ENCODE measurements at regions not wholly inside any gene's neighbourhood (a gene's known extent, or its start where the extent isn't known, plus 50 kb on each side); places are given as distances from the start of the nearest gene placed in this dataset.

DNA sequence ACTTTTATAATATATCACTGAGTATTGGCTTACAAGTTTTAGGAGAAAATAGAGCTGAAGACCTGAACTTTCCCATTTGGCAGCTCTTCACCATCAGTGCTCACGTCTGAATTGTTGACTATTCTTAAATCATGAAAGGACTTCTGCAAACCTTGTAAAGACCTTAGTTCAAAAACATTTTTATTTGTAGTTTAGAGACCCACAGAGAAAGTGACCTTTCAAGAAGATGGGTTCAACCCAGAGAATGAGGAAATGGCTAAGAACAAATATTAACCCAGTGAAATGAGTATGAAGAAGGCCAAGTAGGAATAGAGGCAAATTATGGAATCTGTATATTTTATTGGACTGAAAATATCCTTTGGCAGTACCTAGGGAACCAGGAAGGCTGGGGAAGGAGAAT, 1151.1 kb downstream of the GATA3 start:
- DNase-seq = no peak
- no peak overlapping the region for H3K4me3 ChIP-seq
- WGBS, 2 donors = 17 to 54% methylated on average over 1 of the region's 1 CpG
- H3K4me1 ChIP-seq = no peaks in the 10 kb centered on the region
- no peaks in the 10 kb centered on the region for H3K36me3 ChIP-seq
- intact Hi-C loops (cut with DNase I) = no loop called here
- H3K27ac ChIP-seq = no peak overlapping the region
- H3K27me3 ChIP-seq = no peaks in the 10 kb centered on the region
- TF ChIP-seq POLR2A (IDR thresholded peaks at IDR 0.05) = no peak
- TF ChIP-seq, protein P1, sequence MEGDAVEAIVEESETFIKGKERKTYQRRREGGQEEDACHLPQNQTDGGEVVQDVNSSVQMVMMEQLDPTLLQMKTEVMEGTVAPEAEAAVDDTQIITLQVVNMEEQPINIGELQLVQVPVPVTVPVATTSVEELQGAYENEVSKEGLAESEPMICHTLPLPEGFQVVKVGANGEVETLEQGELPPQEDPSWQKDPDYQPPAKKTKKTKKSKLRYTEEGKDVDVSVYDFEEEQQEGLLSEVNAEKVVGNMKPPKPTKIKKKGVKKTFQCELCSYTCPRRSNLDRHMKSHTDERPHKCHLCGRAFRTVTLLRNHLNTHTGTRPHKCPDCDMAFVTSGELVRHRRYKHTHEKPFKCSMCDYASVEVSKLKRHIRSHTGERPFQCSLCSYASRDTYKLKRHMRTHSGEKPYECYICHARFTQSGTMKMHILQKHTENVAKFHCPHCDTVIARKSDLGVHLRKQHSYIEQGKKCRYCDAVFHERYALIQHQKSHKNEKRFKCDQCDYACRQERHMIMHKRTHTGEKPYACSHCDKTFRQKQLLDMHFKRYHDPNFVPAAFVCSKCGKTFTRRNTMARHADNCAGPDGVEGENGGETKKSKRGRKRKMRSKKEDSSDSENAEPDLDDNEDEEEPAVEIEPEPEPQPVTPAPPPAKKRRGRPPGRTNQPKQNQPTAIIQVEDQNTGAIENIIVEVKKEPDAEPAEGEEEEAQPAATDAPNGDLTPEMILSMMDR (IDR thresholded peaks at IDR 0.05) = no peak
- no peak for TF ChIP-seq EP300 (IDR thresholded peaks at IDR 0.05)
- no peak for TF ChIP-seq POLR2AphosphoS5 (IDR thresholded peaks at IDR 0.05)
- no peaks in the 10 kb centered on the region for H3K9me3 ChIP-seq

DNA sequence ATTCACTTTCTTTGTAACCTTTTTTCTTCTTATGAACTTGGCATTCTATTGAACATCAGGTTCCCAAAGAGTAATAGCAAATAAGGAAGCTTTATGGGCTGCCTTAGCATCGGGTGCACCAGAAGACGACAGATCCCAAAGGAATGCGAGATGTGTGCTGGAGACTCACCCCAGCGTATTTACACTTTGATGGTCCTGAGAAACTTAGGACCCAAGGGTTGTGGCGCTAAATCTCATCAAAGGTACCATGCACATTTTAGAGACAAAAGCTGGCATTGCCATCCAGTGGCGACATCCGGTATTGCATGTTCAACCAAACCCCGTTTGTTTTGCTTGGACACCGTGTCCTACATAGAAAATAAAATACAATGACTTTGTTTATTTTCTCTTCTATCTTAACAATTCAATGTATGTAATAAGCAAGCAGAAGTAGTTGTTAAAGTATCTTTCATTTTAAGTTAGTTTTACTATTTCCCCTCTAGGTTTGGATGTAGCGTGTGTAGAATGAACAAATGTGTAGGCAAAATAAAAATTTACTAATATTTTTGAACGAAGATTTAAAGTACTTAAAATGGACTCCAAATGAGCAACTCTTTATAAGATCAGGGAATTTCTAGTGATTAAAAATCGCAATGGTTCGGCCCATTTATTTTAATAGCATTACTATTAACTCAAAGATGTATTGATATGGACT, 1154.8 kb downstream of the GATA3 start:
- H3K27ac ChIP-seq = no peak overlapping the region
- no peak overlapping the region for H3K4me3 ChIP-seq
- no peaks in the 10 kb centered on the region for H3K9me3 ChIP-seq
- peak; percentile 69 for DNase-seq
- TF ChIP-seq, protein P1 (IDR thresholded peaks at IDR 0.05) = peak; percentile 16 to 91 (median 84)
- TF ChIP-seq EP300 (IDR thresholded peaks at IDR 0.05) = no peak
- WGBS, 2 donors = 19 to 25% methylated on average over 13 of the region's 13 CpGs
- no peaks in the 10 kb centered on the region for H3K36me3 ChIP-seq
- H3K27me3 ChIP-seq = no peaks in the 10 kb centered on the region
- intact Hi-C loops (cut with DNase I) = loop anchor here (2.0 kb wide), 1 partner anchor 1336 kb away; no protein-coding TSS in a partner anchor
- no peaks in the 10 kb centered on the region for H3K4me1 ChIP-seq

DNA sequence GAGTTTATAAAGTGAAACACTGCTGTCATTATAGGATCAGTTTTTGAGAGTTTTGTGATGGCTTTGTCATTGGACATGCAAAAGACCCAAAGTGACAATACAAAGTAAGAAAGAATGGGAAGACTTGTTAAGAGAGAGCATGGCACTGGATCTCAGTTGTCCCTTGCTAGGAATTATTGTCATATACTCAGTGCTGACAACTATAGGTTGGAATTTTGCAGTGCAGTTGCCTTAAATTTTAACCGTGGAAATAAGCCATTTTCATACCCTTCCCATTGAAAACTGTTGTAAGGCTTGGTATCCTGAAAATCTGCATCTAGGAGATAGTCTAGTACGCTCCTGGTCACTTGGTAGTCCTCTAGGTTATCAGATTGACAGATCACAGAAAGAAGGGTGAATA, 1156.7 kb downstream of the GATA3 start:
- no peak overlapping the region for H3K27ac ChIP-seq
- WGBS, 2 donors = 50 to 73% methylated on average over 2 of the region's 2 CpGs
- no peaks in the 10 kb centered on the region for H3K4me1 ChIP-seq
- DNase-seq = no peak
- H3K4me3 ChIP-seq = no peak overlapping the region
- intact Hi-C loops (cut with DNase I) = no loop called here
- H3K27me3 ChIP-seq = no peaks in the 10 kb centered on the region
- no peaks in the 10 kb centered on the region for H3K36me3 ChIP-seq
- no peaks in the 10 kb centered on the region for H3K9me3 ChIP-seq
- TF ChIP-seq EP300 (IDR thresholded peaks at IDR 0.05) = no peak
- no peak for TF ChIP-seq POLR2A (IDR thresholded peaks at IDR 0.05)
- TF ChIP-seq POLR2AphosphoS5 (IDR thresholded peaks at IDR 0.05) = no peak

DNA sequence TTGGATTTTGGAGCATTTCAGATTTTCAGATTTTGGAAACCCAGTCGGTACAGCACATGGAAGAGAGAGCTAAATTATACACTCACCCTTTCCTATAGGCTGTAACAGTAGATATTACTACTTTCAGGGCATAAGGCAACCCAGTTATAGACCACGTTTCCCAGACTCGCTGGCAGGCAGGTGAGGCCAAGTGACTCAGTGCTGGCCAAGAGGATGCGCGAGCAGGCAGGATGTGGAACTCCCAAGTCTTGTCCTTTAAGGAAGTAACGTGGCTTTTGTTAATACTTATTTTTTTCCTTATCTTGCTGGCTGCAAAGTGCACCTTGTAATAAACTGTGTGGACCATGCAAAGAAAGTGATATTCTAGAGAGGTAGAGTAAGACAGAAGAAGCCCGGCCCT, 1160.1 kb downstream of the GATA3 start:
- no peak for DNase-seq
- TF ChIP-seq, protein P1 (IDR thresholded peaks at IDR 0.05) = no peak
- TF ChIP-seq EP300 (IDR thresholded peaks at IDR 0.05) = no peak
- no peak for TF ChIP-seq POLR2AphosphoS5 (IDR thresholded peaks at IDR 0.05)
- TF ChIP-seq POLR2A (IDR thresholded peaks at IDR 0.05) = no peak
- Histone ChIP-seq H3K27me3 (no peaks in the 10 kb centered on the region), H3K36me3 (no peaks in the 10 kb centered on the region), H3K4me3 (no peak overlapping the region), H3K4me1 (no peaks in the 10 kb centered on the region), H3K9me3 (no peaks in the 10 kb centered on the region), H3K27ac (no peak overlapping the region)
- WGBS, 2 donors = 52 to 74% methylated on average over 7 of the region's 7 CpGs
- intact Hi-C loops (cut with DNase I) = no loop called here

DNA sequence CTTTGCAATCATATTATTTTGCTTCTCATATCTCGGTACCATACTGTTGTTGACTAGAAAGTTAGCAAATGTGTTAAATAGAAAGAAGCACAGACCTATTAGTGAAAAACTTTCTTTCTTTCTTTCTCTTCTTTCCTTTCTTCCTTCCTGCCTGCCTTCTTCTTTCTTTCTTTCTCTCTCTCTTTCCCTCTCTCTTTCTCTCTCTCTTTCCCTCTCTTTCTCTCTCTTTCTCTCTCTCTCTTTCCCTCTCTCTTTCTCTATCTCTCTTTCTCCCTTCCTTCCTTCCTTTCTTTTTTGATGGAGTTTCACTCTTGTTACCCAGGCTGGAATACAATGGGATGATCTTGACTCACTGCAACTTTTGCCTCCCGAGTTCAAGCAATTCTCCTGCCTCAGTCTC, 1160.6 kb downstream of the GATA3 start:
- intact Hi-C loops (cut with DNase I) = no loop called here
- WGBS, 2 donors = 71 to 90% methylated on average over 2 of the region's 2 CpGs
- H3K27me3 ChIP-seq = no peaks in the 10 kb centered on the region

More for the DNA sequence above, 1160.6 kb downstream of the GATA3 start:
- no peak for DNase-seq
- Histone ChIP-seq H3K27ac (no peak overlapping the region), H3K36me3 (no peaks in the 10 kb centered on the region), H3K4me1 (no peaks in the 10 kb centered on the region), H3K9me3 (no peaks in the 10 kb centered on the region), H3K4me3 (no peak overlapping the region)
- TF ChIP-seq, protein P1 (IDR thresholded peaks at IDR 0.05) = no peak
- TF ChIP-seq POLR2A (IDR thresholded peaks at IDR 0.05) = no peak
- no peak for TF ChIP-seq POLR2AphosphoS5 (IDR thresholded peaks at IDR 0.05)
- TF ChIP-seq EP300 (IDR thresholded peaks at IDR 0.05) = no peak
